Lung (tissue), 11 donors: ENCODE measurements at regions not wholly inside any gene's neighbourhood (a gene's known extent, or its start where the extent isn't known, plus 50 kb on each side); places are given as distances from the start of the nearest gene placed in this dataset.

Experiments
- ATAC-seq: fragments of 200-7000 bp; cut with Tn5 transposase; one replicate; pipeline ENCODE4 v1.9.1; 2020; ENCODE audit warnings: moderate number of reproducible peaks; ENCODE audit not compliant: insufficient read depth, low FRiP score
- DNase-seq, 3 donors: peaks; one replicate each; pipeline ENCODE4 v3.0.0-alpha.2; 2013 to 2017
- H3K27ac ChIP-seq, 2 donors: one replicate each; pipeline ENCODE4 v1.5.1; 2013; ENCODE audit warnings: mild to moderate bottlenecking in 2 of 2, moderate library complexity in 2 of 2, control low read depth in 1 of 2, inconsistent platforms in 1 of 2, low read depth in 1 of 2, low read length in 1 of 2
- H3K27me3 ChIP-seq, 3 donors: one replicate each; pipeline ENCODE4 v1.5.1; 2013; ENCODE audit warnings: low read length in 2 of 3; ENCODE audit not compliant: control insufficient read depth in 3 of 3, insufficient read depth in 3 of 3
- H3K36me3 ChIP-seq, 4 donors: one replicate each; pipeline ENCODE4 v1.5.1; 2013; ENCODE audit warnings: low read length in 4 of 4, mild to moderate bottlenecking in 1 of 4, moderate library complexity in 1 of 4; ENCODE audit not compliant: control insufficient read depth in 4 of 4, insufficient read depth in 4 of 4
- H3K4me1 ChIP-seq, 5 donors: one replicate each; pipeline ENCODE4 v1.5.1; 2013; ENCODE audit warnings: low read length in 5 of 5, mild to moderate bottlenecking in 2 of 5, moderate library complexity in 1 of 5; ENCODE audit not compliant: control insufficient read depth in 5 of 5, insufficient read depth in 5 of 5
- H3K4me3 ChIP-seq: one replicate; pipeline ENCODE4 v1.5.1; 2013; ENCODE audit warnings: mild to moderate bottlenecking, control low read depth, moderate library complexity
- H3K9ac ChIP-seq, 2 donors: one replicate each; pipeline ENCODE4 v1.5.1; 2013; ENCODE audit warnings: low read length in 2 of 2, control low read depth in 1 of 2; ENCODE audit not compliant: insufficient read depth in 1 of 2
- H3K9me3 ChIP-seq, 4 donors: one replicate each; pipeline ENCODE4 v1.5.1; 2013; ENCODE audit warnings: low read length in 3 of 4, mild to moderate bottlenecking in 1 of 4, moderate library complexity in 1 of 4; ENCODE audit not compliant: control insufficient read depth in 4 of 4, insufficient read depth in 3 of 4
- CTCF ChIP-seq: IDR thresholded peaks from 2 replicates; pipeline ENCODE4 v1.5.1; 2012; ENCODE audit warnings: mild to moderate bottlenecking; ENCODE audit errors: control extremely low read depth, extremely low read depth
- whole genome bisulfite sequencing, 2 donors: extraction: QIAGEN DNeasy Blood & Tissue Kit; methylation state at CpG; one replicate each; pipeline ENCODE4 v1.1.7; 2013; 5-methylcytosine and 5-hydroxymethylcytosine counted together
- donor health status: control.
- donor health status: control.
- donor health status: Bipolar disorder and iron deficiency.
- donor health status: healthy.
- donor health status: DM: yes; HTN: yes; CAD: no.

- ATAC-seq: peak; percentile 53
Measured at GRCh38 chr10:56881218-56881617, 520.2 kb upstream of the ZWINT start.

DNA sequence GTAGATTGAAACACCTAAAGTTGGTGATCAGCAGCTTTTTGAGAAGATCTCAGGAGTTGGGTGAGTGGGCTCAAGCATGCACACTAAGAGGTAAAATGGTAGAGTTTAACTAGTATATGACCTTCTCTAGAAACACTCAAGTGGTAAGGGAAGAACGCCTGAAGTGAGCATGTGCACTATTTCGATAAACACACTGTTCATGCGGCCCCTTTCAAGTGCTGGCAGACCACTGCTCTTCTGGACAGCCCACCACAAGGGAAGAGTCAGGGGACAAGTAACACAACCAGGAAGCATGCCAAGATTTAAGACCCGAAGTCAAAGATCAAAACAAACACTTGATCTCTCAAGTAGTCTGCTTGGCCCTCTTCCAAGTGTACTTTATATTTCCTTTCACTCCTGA is 519.5 kb upstream of the ZWINT start:
- 26 to 27% methylated on average over 4 of the region's 4 CpGs for WGBS, 2 donors

More at GRCh38 chr10:56881218-56881617, 520.2 kb upstream of the ZWINT start:
- no peaks in the 10 kb centered on the region for H3K9me3 ChIP-seq
- no peaks in the 10 kb centered on the region for H3K36me3 ChIP-seq
- H3K27ac ChIP-seq: no peak overlapping the region
- peaks cover 0 to 18% (median 5%) of the 10 kb centered on the region in 5 donors for H3K4me1 ChIP-seq
- H3K27me3 ChIP-seq: no peaks in the 10 kb centered on the region
- WGBS, 2 donors: 26 to 42% methylated on average over 3 of the region's 3 CpGs
- DNase-seq: peak in 2 of 3 donors; percentile 42 to 65
- TF ChIP-seq CTCF: no peak
- H3K4me3 ChIP-seq: no peak overlapping the region
- peak overlapping the region in 1 of 2 donors; percentile 47 for H3K9ac ChIP-seq

GRCh38 chr10:56874950-56875349 is 513.9 kb upstream of the ZWINT start:
- no peak overlapping the region for H3K9ac ChIP-seq
- no peaks in the 10 kb centered on the region for H3K36me3 ChIP-seq
- no peaks in the 10 kb centered on the region for H3K9me3 ChIP-seq
- no peak overlapping the region for H3K27ac ChIP-seq
- peaks cover 0 to under 1% (median 0%) of the 10 kb centered on the region in 5 donors for H3K4me1 ChIP-seq
- no peak for TF ChIP-seq CTCF
- 47 to 65% methylated on average over 1 of the region's 1 CpG for WGBS, 2 donors
- H3K4me3 ChIP-seq: no peak overlapping the region
- DNase-seq (no peak), ATAC-seq (no peak)
- no peaks in the 10 kb centered on the region for H3K27me3 ChIP-seq

More for the DNA sequence above, 519.5 kb upstream of the ZWINT start:
- H3K4me3 ChIP-seq: no peak overlapping the region
- ATAC-seq (no peak), DNase-seq (peak; percentile 77 to 92 (median 87))
- peaks cover 0 to 18% (median 5%) of the 10 kb centered on the region in 5 donors for H3K4me1 ChIP-seq
- no peak for TF ChIP-seq CTCF
- no peak overlapping the region for H3K27ac ChIP-seq
- no peak overlapping the region for H3K9ac ChIP-seq
- H3K36me3 ChIP-seq: no peaks in the 10 kb centered on the region
- H3K27me3 ChIP-seq: no peaks in the 10 kb centered on the region
- H3K9me3 ChIP-seq: no peaks in the 10 kb centered on the region

GRCh38 chr10:56871160-56871668 is 510.2 kb upstream of the ZWINT start:
- DNase-seq: no peak
- no peaks in the 10 kb centered on the region for H3K27me3 ChIP-seq
- no peaks in the 10 kb centered on the region for H3K4me1 ChIP-seq
- no peaks in the 10 kb centered on the region for H3K36me3 ChIP-seq
- no peak overlapping the region for H3K9ac ChIP-seq
- ATAC-seq: no peak
- H3K9me3 ChIP-seq: no peaks in the 10 kb centered on the region
- no peak overlapping the region for H3K27ac ChIP-seq
- no peak for TF ChIP-seq CTCF
- H3K4me3 ChIP-seq: no peak overlapping the region
